Naive thymus-derived CD4-positive, alpha-beta T cell (primary cell): ENCODE measurements at regions not wholly inside any gene's neighbourhood (a gene's known extent, or its start where the extent isn't known, plus 50 kb on each side); places are given as distances from the start of the nearest gene placed in this dataset.
"Not testable (repeated sequence)": the region's sequence is repeated elsewhere in the genome, so short reads cannot be mapped to it uniquely, and the experiment has no call there.

ENCODE experiments used
- ATAC-seq: fragments of 150-1000 bp; cut with Tn5 transposase; 2 replicates; pipeline ENCODE4 v1.10.0; 2021; ENCODE audit warnings: mild to moderate bottlenecking, moderate library complexity
- CTCF ChIA-PET: fragments of 350-600 bp; sonication (Branson Sonifier 250); formaldehyde crosslinking; loops from one replicate; lab custom pipeline; 2021; ENCODE audit warnings: antibody characterized with exemption; lab: Charles Lee
- POLR2A ChIA-PET: fragments of 350-600 bp; sonication (Branson Sonifier 250); formaldehyde crosslinking; loops from one replicate; lab custom pipeline; 2021; ENCODE audit warnings: antibody characterized with exemption, inconsistent platforms; lab: Charles Lee
- DNase-seq, 9 donors: peaks; one replicate each; pipeline versions ENCODE4 v3.0.0 to v3.0.0-alpha.2; 2020 to 2022; ENCODE audit warnings: mixed read lengths in 1 of 9
- H3K27ac ChIP-seq: one replicate; pipeline ENCODE4 v1.7.0; 2013; ENCODE audit warnings: mild to moderate bottlenecking, low read depth, low read length, moderate library complexity
- H3K27me3 ChIP-seq, 2 donors: one replicate each; pipeline ENCODE4 v1.7.0; 2013; ENCODE audit warnings: low read length in 2 of 2, mild to moderate bottlenecking in 2 of 2, moderate library complexity in 2 of 2; ENCODE audit not compliant: control insufficient read depth in 2 of 2, insufficient read depth in 2 of 2
- H3K36me3 ChIP-seq, 3 experiments: 1 replicate in 2 of 3; 2 replicates in 1 of 3; pipeline ENCODE4 v1.7.0; 2013; ENCODE audit warnings: low read length in 3 of 3, mild to moderate bottlenecking in 3 of 3, moderate library complexity in 1 of 3; ENCODE audit not compliant: insufficient read depth in 3 of 3, control insufficient read depth in 2 of 3
- H3K4me1 ChIP-seq, 2 donors: one replicate each; pipeline ENCODE4 v1.7.0; 2013; ENCODE audit warnings: low read length in 2 of 2, mild to moderate bottlenecking in 2 of 2, moderate library complexity in 1 of 2; ENCODE audit not compliant: control insufficient read depth in 2 of 2, insufficient read depth in 2 of 2
- H3K4me3 ChIP-seq: 2 replicates; pipeline ENCODE4 v1.7.0; 2013; ENCODE audit warnings: mild to moderate bottlenecking, low read length
- H3K9me3 ChIP-seq, 3 experiments: 1 replicate in 2 of 3; 2 replicates in 1 of 3; pipeline ENCODE4 v1.7.0; 2013; ENCODE audit warnings: low read length in 3 of 3; ENCODE audit not compliant: control insufficient read depth in 2 of 3
- H3K27ac Mint-ChIP-seq, 9 donors: one replicate each; pipeline ENCODE4 v1.8.0; 2020 to 2022; ENCODE audit warnings: mixed read lengths in 9 of 9, mild to moderate bottlenecking in 8 of 9, moderate library complexity in 5 of 9, inconsistent platforms in 2 of 9
- H3K27me3 Mint-ChIP-seq, 5 donors: one replicate each; pipeline ENCODE4 v1.8.0; 2021 to 2022; ENCODE audit warnings: mixed read lengths in 5 of 5, mild to moderate bottlenecking in 1 of 5
- H3K36me3 Mint-ChIP-seq, 5 donors: one replicate each; pipeline ENCODE4 v1.8.0; 2020 to 2022; ENCODE audit warnings: mixed read lengths in 5 of 5, mild to moderate bottlenecking in 3 of 5, inconsistent platforms in 1 of 5
- H3K4me1 Mint-ChIP-seq, 7 donors: one replicate each; pipeline ENCODE4 v1.8.0; 2020 to 2022; ENCODE audit warnings: mixed read lengths in 7 of 7, mild to moderate bottlenecking in 3 of 7, inconsistent platforms in 1 of 7
- H3K4me3 Mint-ChIP-seq, 10 donors: one replicate each; pipeline ENCODE4 v1.8.0; 2020 to 2022; ENCODE audit warnings: mild to moderate bottlenecking in 10 of 10, mixed read lengths in 10 of 10, moderate library complexity in 6 of 10, inconsistent platforms in 2 of 10
- H3K9me3 Mint-ChIP-seq, 11 donors: one replicate each; pipeline ENCODE4 v1.8.0; 2020 to 2022; ENCODE audit warnings: mixed read lengths in 11 of 11, mild to moderate bottlenecking in 4 of 11, inconsistent platforms in 1 of 11, moderate library complexity in 1 of 11
- intact Hi-C, 2 donors: fragments of 100-400 bp; cut with micrococcal nuclease; formaldehyde crosslinking; loops; one replicate each; pipeline ENCODE4 v1.15.1; 2023

- H3K4me3 ChIP-seq, H3K27ac ChIP-seq, H3K4me3 Mint-ChIP-seq, ATAC-seq, CTCF ChIA-PET, POLR2A ChIA-PET, H3K4me1 ChIP-seq, H3K9me3 Mint-ChIP-seq, H3K9me3 ChIP-seq, H3K27me3 Mint-ChIP-seq, H3K27me3 ChIP-seq, DNase-seq, H3K27ac Mint-ChIP-seq: not testable (repeated sequence)
- peaks cover 0 to 10% (median 0%) of the 10 kb centered on the region in 5 donors for H3K36me3 Mint-ChIP-seq
- H3K36me3 ChIP-seq = peaks cover 0 to 14% (median 0%) of the 10 kb centered on the region in 3 experiments
- peaks cover 5 to 22% (median 13%) of the 10 kb centered on the region in 7 donors for H3K4me1 Mint-ChIP-seq
- intact Hi-C loops = loop anchor here in 1 of 2 donors (5.0 kb wide), 1 partner anchor 174 kb away; no protein-coding TSS in a partner anchor
Measured at GRCh38 chr3:75431120-75431519, 233.0 kb upstream of the FRG2C start.

DNA sequence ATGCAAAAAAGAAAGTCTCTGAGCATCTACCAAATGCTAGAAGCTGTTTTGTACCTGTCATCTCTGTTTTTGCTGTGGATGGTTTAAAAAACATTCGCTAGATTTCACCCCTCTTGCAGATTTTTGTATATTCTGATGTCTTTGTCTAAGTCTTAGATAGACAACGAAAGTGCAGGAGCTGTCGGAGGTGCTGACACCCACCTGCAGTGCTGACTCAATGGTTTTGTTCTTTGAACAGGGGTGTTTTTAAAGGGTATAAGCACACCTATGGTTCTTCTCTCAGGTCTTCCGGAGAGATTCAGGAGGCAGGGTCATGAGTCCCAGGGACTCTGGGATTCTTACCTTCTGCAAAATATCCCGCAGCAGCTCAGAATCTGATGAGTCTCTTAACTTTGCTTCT, 231.7 kb upstream of the FRG2C start:
- H3K27me3 ChIP-seq, H3K4me1 ChIP-seq, H3K9me3 Mint-ChIP-seq, H3K36me3 Mint-ChIP-seq, POLR2A ChIA-PET, H3K4me3 ChIP-seq, H3K27me3 Mint-ChIP-seq, H3K27ac ChIP-seq, CTCF ChIA-PET, ATAC-seq, H3K36me3 ChIP-seq, H3K9me3 ChIP-seq, DNase-seq: not testable (repeated sequence)
- H3K27ac Mint-ChIP-seq = peak overlapping the region in 4 of 9 donors; percentile 28 to 82 (median 75)
- H3K4me1 Mint-ChIP-seq = peaks cover 5 to 24% (median 18%) of the 10 kb centered on the region in 7 donors
- intact Hi-C loops = loop anchor here in 1 of 2 donors (5.0 kb wide), 1 partner anchor 175 kb away; no protein-coding TSS in a partner anchor
- peak overlapping the region in 1 of 10 donors; percentile 23 for H3K4me3 Mint-ChIP-seq

DNA sequence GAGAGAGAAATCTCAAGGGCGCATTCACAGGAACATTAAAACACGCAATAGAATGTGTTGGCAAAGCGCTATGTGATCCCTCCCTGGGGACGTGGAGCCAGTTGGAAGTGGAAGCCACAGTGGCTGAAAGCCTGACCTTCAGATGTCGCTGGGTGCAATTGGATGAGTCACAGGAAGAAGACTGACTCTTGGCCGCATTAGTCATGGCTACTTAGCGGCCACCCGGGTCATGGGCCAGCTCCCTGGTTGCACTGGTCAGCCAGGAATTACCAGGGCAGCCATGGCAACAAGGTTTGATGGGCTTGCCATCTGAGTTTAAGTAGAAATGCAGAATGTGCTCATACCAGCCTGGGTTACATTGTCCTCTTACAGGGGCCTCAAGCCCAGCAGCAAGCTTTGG, 231.2 kb upstream of the FRG2C start:
- H3K27ac ChIP-seq, CTCF ChIA-PET, ATAC-seq, H3K27me3 Mint-ChIP-seq, H3K4me3 ChIP-seq, H3K36me3 ChIP-seq, H3K4me1 ChIP-seq, H3K9me3 Mint-ChIP-seq, H3K27me3 ChIP-seq, POLR2A ChIA-PET, H3K36me3 Mint-ChIP-seq, DNase-seq, H3K9me3 ChIP-seq: not testable (repeated sequence)
- Mint-ChIP-seq H3K27ac (peak overlapping the region in 5 of 9 donors; percentile 17 to 85 (median 82)), H3K4me3 (peak overlapping the region in 5 of 10 donors; percentile 13 to 76 (median 21)), H3K4me1 (peaks cover 5 to 24% (median 18%) of the 10 kb centered on the region in 7 donors)
- intact Hi-C loops = loop anchor here in 1 of 2 donors (5.0 kb wide), 1 partner anchor 176 kb away; no protein-coding TSS in a partner anchor

- not testable (repeated sequence) for DNase-seq
- peak overlapping the region in 5 of 9 donors; percentile 44 to 98 (median 82) for H3K27ac Mint-ChIP-seq
Measured at GRCh38 chr3:75433295-75433694, 230.8 kb upstream of the FRG2C start.

DNA sequence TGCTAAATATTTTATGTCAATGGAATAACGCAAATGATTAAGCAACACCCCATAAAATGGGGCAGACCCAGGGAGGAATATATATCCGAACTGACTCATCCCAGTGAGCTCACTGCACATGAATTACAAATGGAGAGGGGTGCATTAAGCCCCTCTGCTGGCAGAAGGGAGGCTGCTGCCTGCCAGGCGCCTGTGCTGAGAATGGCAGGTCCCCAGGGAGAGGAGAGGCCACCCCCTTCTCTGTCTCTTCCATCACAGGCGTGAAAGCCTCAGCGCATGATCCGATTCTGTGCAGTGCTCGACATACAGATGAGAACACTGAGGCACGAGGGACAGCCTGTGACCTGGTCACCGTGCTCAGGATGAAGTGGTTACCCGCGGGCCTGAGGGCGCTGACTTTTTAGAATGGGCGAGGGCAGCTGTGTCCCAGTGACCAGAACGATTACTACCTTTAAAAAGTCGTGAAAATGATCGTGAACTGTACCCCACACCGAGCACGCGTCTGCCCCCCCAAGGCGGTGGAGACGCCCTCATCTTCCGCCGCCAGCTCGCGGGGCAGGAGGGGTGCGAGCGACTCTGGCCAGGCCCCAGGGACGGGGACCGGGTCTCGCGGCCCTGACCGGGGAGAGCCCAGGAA, 229.7 kb upstream of the FRG2C start:
- Histone ChIP-seq H3K4me3 (peak overlapping the region; percentile 53), H3K27ac (peak overlapping the region; percentile 87)
- intact Hi-C loops = loop anchor here in 1 of 2 donors (5.0 kb wide), 1 partner anchor 177 kb away; no protein-coding TSS in a partner anchor
- H3K27me3 Mint-ChIP-seq, H3K27me3 ChIP-seq, POLR2A ChIA-PET, H3K36me3 ChIP-seq, CTCF ChIA-PET, H3K4me1 ChIP-seq, H3K36me3 Mint-ChIP-seq, H3K9me3 Mint-ChIP-seq, H3K9me3 ChIP-seq, ATAC-seq: not testable (repeated sequence)
- Mint-ChIP-seq H3K4me1 (peaks cover under 1 to 22% (median 18%) of the 10 kb centered on the region in 7 donors), H3K27ac (peak overlapping the region; percentile 82 to 98 (median 88)), H3K4me3 (peak overlapping the region; percentile 85 to 100 (median 99))
- peak in 4 of 9 donors; percentile 20 to 33 (median 22) for DNase-seq

More at GRCh38 chr3:75433295-75433694, 230.8 kb upstream of the FRG2C start:
- H3K9me3 Mint-ChIP-seq, ATAC-seq, H3K36me3 Mint-ChIP-seq, H3K27me3 Mint-ChIP-seq, H3K4me1 ChIP-seq, H3K27ac ChIP-seq, H3K4me3 ChIP-seq, H3K9me3 ChIP-seq, CTCF ChIA-PET, H3K36me3 ChIP-seq, POLR2A ChIA-PET, H3K27me3 ChIP-seq: not testable (repeated sequence)
- Mint-ChIP-seq H3K4me3 (peak overlapping the region in 5 of 10 donors; percentile 13 to 76 (median 21)), H3K4me1 (peaks cover 5 to 24% (median 18%) of the 10 kb centered on the region in 7 donors)
- intact Hi-C loops = loop anchor here in 1 of 2 donors (5.0 kb wide), 1 partner anchor 176 kb away; no protein-coding TSS in a partner anchor

DNA sequence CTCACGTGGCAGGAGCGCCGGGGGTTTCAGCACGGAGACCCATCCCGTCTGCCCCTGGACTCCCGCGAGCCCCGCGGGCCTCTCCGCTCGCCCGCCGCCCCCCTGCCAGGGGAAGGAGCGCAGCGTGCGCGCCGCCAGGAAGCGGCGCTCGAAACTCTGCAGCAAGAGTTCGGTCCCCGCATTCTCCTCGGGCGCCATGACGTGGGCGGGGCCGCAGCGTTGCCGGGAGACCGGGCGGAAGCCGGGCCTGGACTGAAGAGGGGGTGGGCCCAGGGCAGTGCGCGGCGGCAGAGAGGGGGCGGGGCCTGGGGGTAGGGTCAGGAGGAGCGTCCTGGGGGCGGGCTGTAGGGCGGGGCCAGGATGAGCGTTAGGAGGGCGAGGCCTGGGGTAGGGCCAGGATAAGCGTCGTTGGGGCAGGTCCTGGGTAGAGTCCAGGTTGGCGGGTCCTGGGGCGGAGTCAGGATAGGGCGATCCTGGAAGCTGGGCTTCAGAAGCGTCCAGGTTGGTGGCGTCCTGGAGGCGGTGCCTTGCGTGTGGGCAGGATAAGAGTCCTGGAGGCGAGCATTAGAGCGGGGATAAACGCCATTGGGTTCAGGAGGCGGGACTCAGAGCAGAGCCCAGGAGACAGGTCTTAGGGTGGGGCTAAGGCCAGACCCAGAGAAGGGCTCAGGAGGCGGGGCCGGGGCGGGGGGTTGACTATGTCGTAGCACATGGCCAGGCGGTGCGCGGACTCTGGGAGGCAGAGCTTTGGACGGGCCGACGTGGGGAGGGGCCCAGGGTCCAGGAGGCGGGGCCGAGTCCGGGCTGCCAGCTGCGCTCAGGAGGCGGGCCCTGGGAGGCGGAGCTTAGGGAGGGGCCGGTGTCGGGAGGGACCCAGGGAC, 229.0 kb upstream of the FRG2C start:
- Histone ChIP-seq H3K27ac (peak overlapping the region; percentile 87), H3K4me3 (peak overlapping the region; percentile 68)
- H3K27me3 Mint-ChIP-seq, CTCF ChIA-PET, H3K9me3 Mint-ChIP-seq, H3K9me3 ChIP-seq, H3K27me3 ChIP-seq, H3K36me3 Mint-ChIP-seq, H3K36me3 ChIP-seq, POLR2A ChIA-PET, H3K4me1 ChIP-seq: not testable (repeated sequence)
- intact Hi-C loops = loop anchor here in 1 of 2 donors (5.0 kb wide), 2 partner anchors 178 to 207 kb away; no protein-coding TSS in a partner anchor
- Mint-ChIP-seq H3K4me1 (peaks cover 0 to 22% (median 15%) of the 10 kb centered on the region in 7 donors), H3K27ac (peak overlapping the region; percentile 88 to 100 (median 98)), H3K4me3 (peak overlapping the region; percentile 95 to 100 (median 99))
- peak; percentile 100 for ATAC-seq
- DNase-seq = peak; percentile 88 to 97 (median 93)
